Type B pancreatic cell (in vitro differentiated cells): ENCODE measurements at regions not wholly inside any gene's neighbourhood (a gene's known extent, or its start where the extent isn't known, plus 50 kb on each side); places are given as distances from the start of the nearest gene placed in this dataset.

Source experiments
- DNase-seq: peaks from one replicate; pipeline ENCODE4 v3.0.0; 2021; ENCODE audit warnings: mixed read lengths; ENCODE audit not compliant: unreplicated experiment; ENCODE audit errors: extremely low spot score
- H3K27ac Mint-ChIP-seq: 2 replicates; pipeline ENCODE4 v1.8.0; 2021; ENCODE audit warnings: mild to moderate bottlenecking, mixed read lengths
- H3K27me3 Mint-ChIP-seq: 2 replicates; pipeline ENCODE4 v1.8.0; 2021; ENCODE audit warnings: mixed read lengths
- H3K36me3 Mint-ChIP-seq: 2 replicates; pipeline ENCODE4 v1.8.0; 2021; ENCODE audit warnings: mixed read lengths
- H3K4me1 Mint-ChIP-seq: one replicate; pipeline ENCODE4 v1.8.0; 2021; ENCODE audit warnings: mixed read lengths; ENCODE audit not compliant: unreplicated experiment
- H3K4me3 Mint-ChIP-seq: 2 replicates; pipeline ENCODE4 v1.8.0; 2021; ENCODE audit warnings: mild to moderate bottlenecking, mixed read lengths
- H3K9me3 Mint-ChIP-seq: 2 replicates; pipeline ENCODE4 v1.8.0; 2021; ENCODE audit warnings: mixed read lengths
- TF ChIP-seq, protein P1 (sequence below): fragments of 200-600 bp; sonication (generic); conservative IDR thresholded peaks from 2 replicates; pipeline ENCODE4 v1.5.0; 2021; ENCODE audit warnings: antibody characterized with exemption, mild to moderate bottlenecking

DNA sequence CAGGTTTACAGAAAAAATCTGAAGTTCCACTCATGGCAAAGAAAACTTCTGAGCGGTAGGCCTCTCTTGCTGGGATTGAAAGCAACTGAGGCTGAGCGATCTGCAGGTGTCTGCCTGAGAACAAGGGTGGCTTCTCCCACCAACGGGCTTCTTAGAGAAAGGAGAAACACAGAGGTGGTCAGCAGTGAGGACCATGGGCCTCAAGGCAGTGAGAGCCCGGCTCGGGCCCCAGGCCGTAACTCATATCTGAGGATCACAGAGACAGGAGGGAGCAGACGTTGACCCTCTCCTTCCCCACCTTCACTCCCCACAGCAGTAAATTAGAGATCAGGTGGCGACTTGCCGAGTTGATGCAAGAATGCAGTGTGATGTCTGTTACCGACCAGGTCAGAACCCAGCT lies 50.9 kb upstream of the RTL6 start:
- TF ChIP-seq, protein P1, sequence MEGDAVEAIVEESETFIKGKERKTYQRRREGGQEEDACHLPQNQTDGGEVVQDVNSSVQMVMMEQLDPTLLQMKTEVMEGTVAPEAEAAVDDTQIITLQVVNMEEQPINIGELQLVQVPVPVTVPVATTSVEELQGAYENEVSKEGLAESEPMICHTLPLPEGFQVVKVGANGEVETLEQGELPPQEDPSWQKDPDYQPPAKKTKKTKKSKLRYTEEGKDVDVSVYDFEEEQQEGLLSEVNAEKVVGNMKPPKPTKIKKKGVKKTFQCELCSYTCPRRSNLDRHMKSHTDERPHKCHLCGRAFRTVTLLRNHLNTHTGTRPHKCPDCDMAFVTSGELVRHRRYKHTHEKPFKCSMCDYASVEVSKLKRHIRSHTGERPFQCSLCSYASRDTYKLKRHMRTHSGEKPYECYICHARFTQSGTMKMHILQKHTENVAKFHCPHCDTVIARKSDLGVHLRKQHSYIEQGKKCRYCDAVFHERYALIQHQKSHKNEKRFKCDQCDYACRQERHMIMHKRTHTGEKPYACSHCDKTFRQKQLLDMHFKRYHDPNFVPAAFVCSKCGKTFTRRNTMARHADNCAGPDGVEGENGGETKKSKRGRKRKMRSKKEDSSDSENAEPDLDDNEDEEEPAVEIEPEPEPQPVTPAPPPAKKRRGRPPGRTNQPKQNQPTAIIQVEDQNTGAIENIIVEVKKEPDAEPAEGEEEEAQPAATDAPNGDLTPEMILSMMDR = no peak
- H3K27ac Mint-ChIP-seq = peak overlapping the region; percentile 36
- H3K4me1 Mint-ChIP-seq = peaks cover 10% of the 10 kb centered on the region
- no peaks in the 10 kb centered on the region for H3K36me3 Mint-ChIP-seq
- no peaks in the 10 kb centered on the region for H3K9me3 Mint-ChIP-seq
- no peak for DNase-seq
- no peak overlapping the region for H3K4me3 Mint-ChIP-seq
- H3K27me3 Mint-ChIP-seq = peaks cover 4% of the 10 kb centered on the region
